ENCODE measurements at regions not wholly inside any gene's neighbourhood (a gene's known extent, or its start where the extent isn't known, plus 50 kb on each side); places are given as distances from the start of the nearest gene placed in this dataset.

DNA sequence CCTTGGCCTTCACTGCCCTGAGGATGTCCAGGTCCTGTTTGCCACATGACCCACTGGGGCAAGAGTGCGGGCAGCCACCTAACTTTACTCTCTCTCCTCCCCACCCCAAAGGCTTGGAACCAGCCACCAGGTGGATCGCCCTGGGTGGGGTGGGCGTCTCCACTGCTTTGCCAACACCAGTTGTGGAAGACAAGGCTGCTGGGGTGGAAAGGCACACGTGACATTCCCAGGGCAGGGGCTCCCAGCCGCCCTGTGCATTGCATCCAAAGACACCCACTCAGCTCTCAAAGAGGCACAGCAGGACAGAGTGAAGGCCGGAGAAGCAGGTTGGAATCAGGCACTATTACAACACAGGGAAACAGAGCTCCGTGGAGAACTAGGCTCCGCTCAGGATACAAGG lies 162.2 kb downstream of the OLFM1 start:
- TF ChIP-seq CTCF (IDR thresholded peaks at IDR 0.05) (no peak), TCF7L2 (IDR thresholded peaks at IDR 0.05; ENCODE audit: low read depth, low read length) (no peak)
- TF ChIP-seq, protein P1, sequence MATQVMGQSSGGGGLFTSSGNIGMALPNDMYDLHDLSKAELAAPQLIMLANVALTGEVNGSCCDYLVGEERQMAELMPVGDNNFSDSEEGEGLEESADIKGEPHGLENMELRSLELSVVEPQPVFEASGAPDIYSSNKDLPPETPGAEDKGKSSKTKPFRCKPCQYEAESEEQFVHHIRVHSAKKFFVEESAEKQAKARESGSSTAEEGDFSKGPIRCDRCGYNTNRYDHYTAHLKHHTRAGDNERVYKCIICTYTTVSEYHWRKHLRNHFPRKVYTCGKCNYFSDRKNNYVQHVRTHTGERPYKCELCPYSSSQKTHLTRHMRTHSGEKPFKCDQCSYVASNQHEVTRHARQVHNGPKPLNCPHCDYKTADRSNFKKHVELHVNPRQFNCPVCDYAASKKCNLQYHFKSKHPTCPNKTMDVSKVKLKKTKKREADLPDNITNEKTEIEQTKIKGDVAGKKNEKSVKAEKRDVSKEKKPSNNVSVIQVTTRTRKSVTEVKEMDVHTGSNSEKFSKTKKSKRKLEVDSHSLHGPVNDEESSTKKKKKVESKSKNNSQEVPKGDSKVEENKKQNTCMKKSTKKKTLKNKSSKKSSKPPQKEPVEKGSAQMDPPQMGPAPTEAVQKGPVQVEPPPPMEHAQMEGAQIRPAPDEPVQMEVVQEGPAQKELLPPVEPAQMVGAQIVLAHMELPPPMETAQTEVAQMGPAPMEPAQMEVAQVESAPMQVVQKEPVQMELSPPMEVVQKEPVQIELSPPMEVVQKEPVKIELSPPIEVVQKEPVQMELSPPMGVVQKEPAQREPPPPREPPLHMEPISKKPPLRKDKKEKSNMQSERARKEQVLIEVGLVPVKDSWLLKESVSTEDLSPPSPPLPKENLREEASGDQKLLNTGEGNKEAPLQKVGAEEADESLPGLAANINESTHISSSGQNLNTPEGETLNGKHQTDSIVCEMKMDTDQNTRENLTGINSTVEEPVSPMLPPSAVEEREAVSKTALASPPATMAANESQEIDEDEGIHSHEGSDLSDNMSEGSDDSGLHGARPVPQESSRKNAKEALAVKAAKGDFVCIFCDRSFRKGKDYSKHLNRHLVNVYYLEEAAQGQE (IDR thresholded peaks at IDR 0.05; ENCODE audit: insufficient read depth in 1 of 2, low read depth in 2 of 2, low read length in 1 of 2): no peak
